Adipocyte (in vitro differentiated cells): ENCODE measurements at regions not wholly inside any gene's neighbourhood (a gene's known extent, or its start where the extent isn't known, plus 50 kb on each side); places are given as distances from the start of the nearest gene placed in this dataset.

Experiments used
- DNase-seq: peaks from one replicate; pipeline ENCODE4 v3.0.0-alpha.2; 2015; ENCODE audit warnings: low read depth
- H3K27me3 ChIP-seq: replicated peaks from 2 replicates; pipeline ENCODE4 v1.7.0; 2013; ENCODE audit warnings: mild to moderate bottlenecking, low read length, moderate library complexity; ENCODE audit not compliant: control insufficient read depth, insufficient read depth
- H3K36me3 ChIP-seq: 2 replicates; pipeline ENCODE4 v1.7.0; 2013; ENCODE audit warnings: low read length, mild to moderate bottlenecking, moderate library complexity; ENCODE audit not compliant: control insufficient read depth, insufficient read depth, severe bottlenecking
- H3K4me1 ChIP-seq: 2 replicates; pipeline ENCODE4 v1.7.0; 2013; ENCODE audit warnings: mild to moderate bottlenecking, low read length, moderate library complexity; ENCODE audit not compliant: control insufficient read depth, insufficient read depth
- H3K4me3 ChIP-seq: 2 replicates; pipeline ENCODE4 v1.7.0; 2013; ENCODE audit warnings: mild to moderate bottlenecking, low read length, moderate library complexity
- H3K9ac ChIP-seq: 2 replicates; pipeline ENCODE4 v1.7.0; 2013; ENCODE audit warnings: mild to moderate bottlenecking, low read length, moderate library complexity
- H3K9me3 ChIP-seq: 2 replicates; pipeline ENCODE4 v1.7.0; 2013; ENCODE audit warnings: mild to moderate bottlenecking, low read length, moderate library complexity; ENCODE audit not compliant: control insufficient read depth

GRCh38 chr7:115081772-115082171 is 159.9 kb downstream of the MDFIC start:
- DNase-seq = no peak
- no peaks in the 10 kb centered on the region for H3K36me3 ChIP-seq
- H3K9me3 ChIP-seq = no peaks in the 10 kb centered on the region
- no peaks in the 10 kb centered on the region for H3K27me3 ChIP-seq
- no peak overlapping the region for H3K4me3 ChIP-seq
- H3K4me1 ChIP-seq = peaks cover 14% of the 10 kb centered on the region
- H3K9ac ChIP-seq = no peak overlapping the region

DNA sequence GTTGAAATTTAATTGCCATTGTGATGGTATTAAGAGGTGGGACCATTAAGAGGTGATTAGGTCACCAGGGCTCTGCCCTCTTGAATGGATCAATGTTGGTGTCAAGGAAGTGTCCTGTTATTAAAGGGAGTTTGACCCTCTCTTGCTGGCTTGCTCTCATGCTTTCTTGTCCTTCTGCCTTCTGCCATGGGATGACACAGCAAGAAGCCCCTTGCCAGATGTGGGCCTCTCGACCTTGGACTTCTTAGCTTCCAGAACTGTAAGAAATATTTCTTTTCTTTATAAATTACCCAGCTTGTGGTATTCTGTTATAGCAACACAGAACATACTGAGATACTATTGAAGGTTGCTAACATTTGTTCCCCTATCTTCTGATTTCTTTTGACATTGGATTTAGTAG is 157.0 kb downstream of the MDFIC start:
- H3K4me3 ChIP-seq = no peak overlapping the region
- no peaks in the 10 kb centered on the region for H3K36me3 ChIP-seq
- no peak overlapping the region for H3K9ac ChIP-seq
- no peak for DNase-seq
- H3K27me3 ChIP-seq = no peaks in the 10 kb centered on the region
- peaks cover 7% of the 10 kb centered on the region for H3K4me1 ChIP-seq
- H3K9me3 ChIP-seq = no peaks in the 10 kb centered on the region

DNA sequence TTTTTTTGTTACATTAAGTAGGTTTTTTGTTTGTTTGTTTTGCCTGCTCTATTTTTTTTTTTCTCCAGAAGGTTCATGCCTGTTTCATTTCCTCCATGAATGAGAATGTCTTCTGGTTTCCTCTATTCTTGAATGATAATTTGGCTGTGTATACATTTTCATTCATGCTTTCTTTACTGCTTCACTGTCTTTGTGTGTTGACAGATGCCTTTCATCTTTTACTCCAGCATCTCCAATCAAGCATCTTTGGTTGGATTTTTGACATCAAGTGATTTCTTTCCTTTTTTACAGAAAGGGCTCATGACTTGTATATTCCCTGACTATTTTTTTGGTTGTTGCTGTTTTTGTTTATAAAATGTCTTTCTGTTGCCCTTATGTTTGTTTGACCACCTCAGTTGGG is 156.5 kb downstream of the MDFIC start:
- H3K36me3 ChIP-seq = no peaks in the 10 kb centered on the region
- no peak overlapping the region for H3K4me3 ChIP-seq
- DNase-seq = no peak
- no peaks in the 10 kb centered on the region for H3K27me3 ChIP-seq
- peaks cover 7% of the 10 kb centered on the region for H3K4me1 ChIP-seq
- H3K9ac ChIP-seq = no peak overlapping the region
- no peaks in the 10 kb centered on the region for H3K9me3 ChIP-seq

GRCh38 chr7:115070311-115070710 is 148.4 kb downstream of the MDFIC start:
- DNase-seq = no peak
- Histone ChIP-seq H3K27me3 (no peaks in the 10 kb centered on the region), H3K4me1 (peaks cover 17% of the 10 kb centered on the region), H3K36me3 (no peaks in the 10 kb centered on the region), H3K9ac (no peak overlapping the region), H3K9me3 (no peaks in the 10 kb centered on the region), H3K4me3 (no peak overlapping the region)
